ENCODE measurements at regions not wholly inside any gene's neighbourhood (a gene's known extent, or its start where the extent isn't known, plus 50 kb on each side); places are given as distances from the start of the nearest gene placed in this dataset.
"Not testable (repeated sequence)": the region's sequence is repeated elsewhere in the genome, so short reads cannot be mapped to it uniquely, and the experiment has no call there.

- DNase-seq = no peak
Observed at GRCh38 chr1:194039578-194039977, 853.2 kb upstream of the B3GALT2 start.

- DNase-seq = no peak
Observed at GRCh38 chr1:194033646-194034045, 847.2 kb upstream of the B3GALT2 start.

- no peak for DNase-seq
Observed at GRCh38 chr1:194028002-194028401, 841.6 kb upstream of the B3GALT2 start.

- no peak for DNase-seq
Observed at GRCh38 chr1:194026422-194026821, 840.0 kb upstream of the B3GALT2 start.

GRCh38 chr1:194024659-194025058 lies 838.2 kb upstream of the B3GALT2 start:
- DNase-seq = no peak

- no peak for DNase-seq
Observed at GRCh38 chr1:194014014-194014413, 827.6 kb upstream of the B3GALT2 start.

- no peak for DNase-seq
Observed at GRCh38 chr1:194013561-194013960, 827.1 kb upstream of the B3GALT2 start.

GRCh38 chr1:194004146-194004545 lies 817.7 kb upstream of the B3GALT2 start:
- no peak for DNase-seq

GRCh38 chr1:194001726-194002350 lies 815.4 kb upstream of the B3GALT2 start:
- DNase-seq = not testable (repeated sequence)

GRCh38 chr1:193988885-193989284 lies 802.5 kb upstream of the B3GALT2 start:
- DNase-seq = no peak

- no peak for DNase-seq
Observed at GRCh38 chr1:193979219-193979618, 792.8 kb upstream of the B3GALT2 start.

- DNase-seq = no peak
Observed at GRCh38 chr1:193974286-193974798, 787.9 kb upstream of the B3GALT2 start.

GRCh38 chr1:193973428-193973827 lies 787.0 kb upstream of the B3GALT2 start:
- DNase-seq = no peak

- no peak for DNase-seq
Observed at GRCh38 chr1:193971595-193971994, 785.2 kb upstream of the B3GALT2 start.

- DNase-seq = no peak
Observed at GRCh38 chr1:193960499-193960898, 774.1 kb upstream of the B3GALT2 start.

- DNase-seq = no peak
Observed at GRCh38 chr1:193960040-193960439, 773.6 kb upstream of the B3GALT2 start.

GRCh38 chr1:193957556-193958095 lies 771.2 kb upstream of the B3GALT2 start:
- no peak for DNase-seq

- no peak for DNase-seq
Observed at GRCh38 chr1:193952778-193953374, 766.5 kb upstream of the B3GALT2 start.

GRCh38 chr1:193951984-193952383 lies 765.6 kb upstream of the B3GALT2 start:
- DNase-seq = no peak

GRCh38 chr1:193944454-193944853 lies 758.0 kb upstream of the B3GALT2 start:
- DNase-seq = no peak

- DNase-seq = no peak
Observed at GRCh38 chr1:193940176-193940575, 753.8 kb upstream of the B3GALT2 start.

GRCh38 chr1:193939585-193939984 lies 753.2 kb upstream of the B3GALT2 start:
- no peak for DNase-seq

GRCh38 chr1:193937308-193937707 lies 750.9 kb upstream of the B3GALT2 start:
- no peak for DNase-seq

GRCh38 chr1:193932979-193933378 lies 746.6 kb upstream of the B3GALT2 start:
- no peak for DNase-seq

- no peak for DNase-seq
Observed at GRCh38 chr1:193931356-193931755, 744.9 kb upstream of the B3GALT2 start.
